ENCODE measurements at regions not wholly inside any gene's neighbourhood (a gene's known extent, or its start where the extent isn't known, plus 50 kb on each side); places are given as distances from the start of the nearest gene placed in this dataset.

DNA sequence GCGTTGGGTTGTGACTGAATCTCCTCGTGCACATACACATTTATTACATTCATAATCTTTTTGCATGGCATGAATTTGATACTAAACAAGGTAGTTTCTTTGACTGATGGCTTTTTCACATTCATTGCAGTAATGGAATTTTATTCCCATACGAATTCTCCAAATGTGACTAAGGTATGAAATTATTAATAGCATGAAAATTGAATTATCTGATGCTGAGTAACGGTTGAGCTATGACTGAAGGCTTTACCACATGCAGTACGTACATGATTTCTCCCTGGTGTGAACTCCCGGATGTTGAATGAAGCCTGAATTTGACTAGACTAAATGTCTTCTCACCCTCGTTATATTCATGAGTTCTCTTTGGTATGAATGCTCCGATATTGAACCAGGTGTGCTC lies 104.4 kb upstream of the C1GALT1 start:
- no peak for DNase-seq

DNA sequence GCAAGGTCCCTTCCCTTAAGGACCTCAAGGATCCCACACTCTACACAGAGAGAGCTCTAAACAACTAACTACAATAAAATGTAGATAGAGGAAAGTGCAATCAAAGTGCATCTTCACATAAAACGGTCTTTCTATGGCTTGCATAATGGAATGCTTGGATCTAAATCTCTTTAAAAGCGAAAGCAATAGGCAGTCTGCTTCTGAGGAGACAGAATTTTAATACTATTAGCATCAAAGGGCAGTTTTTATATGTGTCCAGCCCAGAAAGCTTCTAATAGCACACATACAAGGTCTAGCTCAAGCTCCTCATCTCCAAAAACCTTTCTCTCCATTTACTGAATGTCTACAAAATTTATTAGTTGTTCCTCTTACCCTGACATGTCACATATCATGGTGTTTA lies 101.5 kb upstream of the C1GALT1 start:
- DNase-seq: no peak

DNA sequence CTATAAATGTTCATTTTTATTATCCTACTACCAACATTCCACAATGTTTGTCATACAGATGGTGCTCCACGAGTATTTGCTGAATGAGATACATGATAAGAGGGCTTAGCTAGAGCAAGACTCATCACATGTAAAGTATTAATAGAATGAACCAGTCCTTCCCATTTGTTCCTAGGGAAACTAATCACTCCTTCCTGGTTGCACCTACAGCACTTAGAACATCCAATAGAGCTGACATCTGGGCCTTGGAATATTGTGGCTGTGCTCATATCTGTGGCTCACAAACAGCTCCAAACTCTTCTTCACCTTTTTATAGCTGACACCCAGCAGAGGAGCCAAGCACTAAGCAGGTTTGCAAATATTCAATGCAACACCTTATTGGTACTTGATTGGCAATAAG lies 91.9 kb upstream of the C1GALT1 start:
- DNase-seq: no peak

DNA sequence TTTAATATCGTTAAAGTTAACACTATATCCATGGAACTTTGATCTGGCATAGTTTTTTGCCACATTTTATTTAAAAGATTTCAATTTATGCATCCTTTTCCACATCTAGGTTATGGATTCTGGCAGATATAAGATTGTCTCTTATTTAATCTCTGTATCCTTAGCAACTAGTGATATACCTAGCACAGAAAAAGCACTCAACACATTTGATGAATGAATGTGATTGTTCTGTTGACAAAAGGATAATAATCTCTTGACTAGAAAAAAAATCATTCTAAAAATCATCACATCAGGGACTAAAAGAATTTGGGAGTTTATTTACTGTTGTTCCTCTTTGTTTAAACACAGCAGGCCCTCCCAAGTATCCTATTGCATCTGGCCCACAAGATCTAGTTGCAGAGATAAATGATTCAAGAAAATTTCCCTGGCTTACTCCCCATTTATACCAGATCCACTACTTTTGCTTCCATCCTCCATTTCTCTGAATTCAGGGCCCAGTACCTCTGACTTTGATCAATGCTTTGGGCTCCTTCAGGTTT lies 84.0 kb upstream of the C1GALT1 start:
- no peak for DNase-seq

DNA sequence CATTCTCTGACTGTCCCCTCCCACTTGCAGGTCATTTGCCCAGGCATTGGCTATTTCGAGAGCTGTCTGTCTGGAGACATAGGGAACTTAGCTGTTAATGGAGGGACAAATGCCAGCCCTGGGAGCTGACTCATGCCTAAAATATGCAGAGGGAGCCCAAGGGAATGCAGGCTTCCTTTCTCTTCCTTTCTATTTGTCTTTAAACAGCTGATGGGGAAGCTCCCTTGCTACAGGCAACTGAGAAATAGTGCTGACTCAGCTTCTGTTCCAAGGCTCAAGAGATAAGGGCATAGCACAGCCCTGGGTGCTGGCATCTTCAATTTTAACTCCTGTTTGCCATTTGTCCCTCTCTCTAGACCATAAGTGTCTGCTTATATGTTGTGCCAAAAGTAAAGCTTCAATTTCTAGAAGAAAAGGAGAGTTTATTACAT lies 82.7 kb upstream of the C1GALT1 start:
- peak; percentile 12 for DNase-seq

DNA sequence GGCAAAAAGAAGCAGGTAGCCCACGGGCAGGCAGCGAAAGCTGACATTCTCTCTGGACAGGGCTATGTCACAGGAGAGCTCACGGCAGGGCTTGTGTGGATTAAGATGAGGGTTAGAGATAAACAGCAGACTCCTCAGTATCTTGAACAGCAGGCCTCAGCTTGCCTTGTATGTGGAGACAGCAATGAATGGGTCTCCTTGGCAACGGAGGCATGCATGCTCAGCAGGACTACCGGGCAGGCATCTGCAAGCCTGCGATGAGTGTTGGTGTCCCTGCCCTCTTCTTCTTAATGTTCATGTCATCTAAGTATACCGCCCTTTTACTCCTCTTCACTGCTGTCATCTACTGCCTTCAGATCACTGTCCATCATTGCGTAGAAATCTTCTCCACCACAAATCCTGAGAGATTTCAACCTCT lies 81.9 kb upstream of the C1GALT1 start:
- DNase-seq: peak; percentile 52

DNA sequence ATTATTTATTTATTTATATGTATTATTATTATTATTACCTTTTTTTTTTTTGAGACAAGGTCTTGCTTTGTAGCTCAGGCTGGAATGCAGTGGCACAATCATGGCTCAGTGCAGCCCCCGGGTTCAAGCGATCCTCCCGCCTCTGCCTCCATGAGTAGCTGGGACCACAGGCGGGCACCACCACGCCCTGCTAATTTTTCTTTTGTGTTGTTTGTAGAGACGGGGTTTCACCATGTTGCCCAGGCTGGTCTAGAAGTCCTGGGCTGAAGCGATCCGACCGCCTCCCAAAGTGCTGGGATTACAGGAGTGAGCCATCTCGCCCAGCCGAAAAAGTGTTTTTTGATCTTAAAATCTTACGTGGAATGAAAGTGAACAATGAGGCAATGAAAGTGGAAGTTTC lies 79.4 kb upstream of the C1GALT1 start:
- no peak for DNase-seq

DNA sequence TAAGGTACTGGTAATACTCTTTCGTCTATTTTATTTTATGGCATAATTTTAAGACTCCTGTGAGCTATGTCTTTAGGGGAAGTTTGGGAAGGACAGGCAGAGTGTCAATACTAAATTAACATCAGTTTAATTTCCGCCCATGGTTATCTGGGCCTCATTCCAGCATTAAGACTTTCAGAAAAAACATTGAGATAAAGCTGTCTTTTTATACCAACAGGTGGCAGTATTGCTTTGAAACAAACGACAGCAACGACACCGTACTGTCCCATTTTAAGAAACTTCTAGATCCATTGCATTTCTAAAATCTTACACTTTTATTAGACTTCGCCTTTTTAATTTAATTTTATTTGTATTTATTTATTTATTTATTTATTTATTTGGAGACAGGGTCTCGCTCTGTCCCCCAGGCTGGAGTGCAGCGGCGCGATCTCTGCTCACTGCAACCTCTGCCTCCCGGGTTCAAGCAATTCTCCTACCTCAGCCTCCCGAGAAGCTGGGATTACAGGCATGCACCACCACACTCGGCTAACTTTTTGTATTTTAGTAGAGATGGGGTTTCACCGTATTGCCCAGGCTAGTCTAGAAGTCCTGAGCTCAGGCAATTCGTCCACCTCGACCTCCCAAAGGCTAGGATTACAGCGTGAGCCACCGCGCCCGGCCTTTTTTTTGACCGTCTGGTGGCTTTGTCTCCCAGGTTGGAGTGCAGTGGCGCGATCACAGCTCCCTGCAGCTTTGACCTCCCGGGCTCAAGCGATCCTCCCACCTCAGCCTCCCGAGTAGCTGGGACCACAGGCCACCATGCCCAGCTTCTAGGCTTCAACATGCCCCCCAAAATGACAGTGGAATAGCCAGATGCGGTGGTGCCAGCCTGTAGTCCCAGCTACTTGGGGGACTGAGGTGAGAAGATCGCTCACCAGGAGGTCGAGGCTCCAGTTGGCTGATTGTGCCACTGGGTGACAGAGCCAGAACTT lies 78.7 kb upstream of the C1GALT1 start:
- peak; percentile 1 for DNase-seq

DNA sequence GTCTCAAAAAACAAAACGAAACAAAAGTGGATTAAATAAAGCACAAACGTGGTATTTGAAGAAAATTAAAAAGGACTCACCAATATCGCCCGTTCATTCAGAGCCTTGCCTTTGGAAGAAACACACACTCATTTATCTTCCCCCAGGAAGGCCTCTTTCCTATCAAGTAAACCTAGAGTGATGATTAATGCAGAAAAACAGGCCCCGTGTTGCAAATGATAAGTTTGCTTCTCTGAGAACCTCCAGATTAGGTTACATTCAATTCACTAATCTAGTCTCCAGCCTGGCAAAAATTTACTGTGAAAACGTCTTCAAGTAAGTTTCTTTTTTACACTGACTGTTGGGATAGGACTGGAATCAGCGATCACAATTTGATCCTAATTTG lies 78.0 kb upstream of the C1GALT1 start:
- DNase-seq: no peak

DNA sequence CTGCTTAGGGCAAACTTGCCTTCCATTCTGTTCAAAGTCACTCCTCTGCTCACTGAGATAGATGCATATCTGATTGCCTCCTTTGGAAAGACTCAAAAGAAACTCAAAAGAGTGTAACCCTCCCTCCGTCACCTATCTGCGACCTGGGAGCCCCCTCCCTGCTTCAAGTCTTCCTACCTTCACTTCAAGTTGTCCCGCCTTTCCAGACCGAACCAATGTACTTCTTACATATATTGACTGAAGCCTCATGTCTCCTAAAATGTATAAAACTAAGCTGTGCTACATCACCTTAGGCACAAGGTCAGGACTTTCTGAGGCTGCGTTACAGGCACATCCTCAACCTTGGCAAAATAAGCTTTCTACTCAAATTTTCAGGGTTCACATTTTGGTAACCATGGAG lies 77.4 kb upstream of the C1GALT1 start:
- DNase-seq: no peak

DNA sequence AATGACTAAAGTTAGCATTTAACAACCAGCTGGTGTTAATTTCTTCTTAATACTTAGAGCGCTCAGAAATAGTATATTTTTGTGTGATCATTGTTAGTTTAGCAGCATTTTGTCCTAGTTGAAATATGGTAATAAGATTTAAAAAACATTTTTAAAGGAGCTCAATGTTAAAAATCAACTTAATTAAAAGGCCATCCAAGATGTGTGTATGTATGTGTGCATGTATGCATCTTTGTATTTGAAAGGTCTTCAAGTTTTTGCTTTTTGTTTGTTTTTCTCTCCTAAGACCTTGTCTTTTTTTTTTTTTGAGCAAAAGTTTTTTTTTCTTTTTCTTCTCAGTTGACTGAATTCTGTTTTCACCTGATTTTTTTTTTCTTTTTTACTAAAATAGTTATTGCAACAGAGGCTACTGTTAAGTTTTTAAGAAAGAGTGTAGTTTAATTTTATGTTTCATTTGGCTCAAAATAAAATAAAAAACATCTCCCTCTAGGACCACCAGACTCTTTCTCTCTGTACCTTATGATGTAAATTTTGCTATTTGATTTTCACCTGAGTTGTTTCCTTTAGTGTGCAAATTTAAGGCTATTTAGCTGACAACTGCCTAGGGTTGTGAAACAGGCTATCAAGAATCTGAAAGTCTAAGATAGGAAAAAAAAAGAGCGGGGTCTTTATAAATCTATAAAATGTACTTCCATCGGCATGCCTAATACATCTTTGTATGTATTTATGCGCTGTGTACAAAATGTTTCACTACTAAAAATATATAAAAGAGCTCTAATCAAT lies 76.4 kb upstream of the C1GALT1 start:
- DNase-seq: no peak

DNA sequence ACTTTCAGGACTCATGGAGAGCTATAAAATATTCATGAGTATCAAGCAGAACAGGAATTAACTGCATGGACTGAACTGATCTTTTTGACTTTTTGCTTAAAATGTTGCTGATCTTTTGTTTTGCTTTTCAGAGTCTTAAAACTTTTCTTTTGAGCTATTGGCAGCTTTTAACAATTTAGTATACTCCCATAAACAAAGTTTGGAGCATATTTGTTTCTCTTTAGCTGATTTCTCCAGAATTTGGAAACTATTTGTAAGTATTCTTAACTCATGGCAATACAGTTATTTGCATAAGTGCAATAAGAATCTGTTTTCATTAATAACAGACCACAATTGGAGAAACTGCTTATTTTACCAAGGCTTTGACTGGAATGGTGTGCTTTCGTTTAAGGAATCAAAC lies 73.4 kb upstream of the C1GALT1 start:
- no peak for DNase-seq

DNA sequence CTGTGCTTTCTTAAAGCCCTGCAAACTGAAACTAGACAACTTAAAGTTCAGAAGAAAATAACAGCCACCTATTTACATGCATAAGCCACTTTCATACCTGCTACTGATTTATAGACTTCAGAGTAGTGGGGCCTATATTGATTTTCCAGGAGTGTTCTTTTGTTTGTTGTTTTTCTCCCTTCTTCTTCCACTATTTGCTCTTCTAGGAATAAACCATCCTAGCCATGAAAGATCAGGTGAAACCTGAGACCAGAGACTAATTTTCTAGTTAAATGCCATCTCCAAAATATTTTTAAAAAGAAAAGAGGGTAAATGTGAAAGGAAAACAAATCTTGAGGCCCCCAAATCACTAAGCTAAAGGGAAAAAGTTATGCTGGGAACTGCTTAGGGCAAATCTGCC lies 72.4 kb upstream of the C1GALT1 start:
- DNase-seq: no peak

DNA sequence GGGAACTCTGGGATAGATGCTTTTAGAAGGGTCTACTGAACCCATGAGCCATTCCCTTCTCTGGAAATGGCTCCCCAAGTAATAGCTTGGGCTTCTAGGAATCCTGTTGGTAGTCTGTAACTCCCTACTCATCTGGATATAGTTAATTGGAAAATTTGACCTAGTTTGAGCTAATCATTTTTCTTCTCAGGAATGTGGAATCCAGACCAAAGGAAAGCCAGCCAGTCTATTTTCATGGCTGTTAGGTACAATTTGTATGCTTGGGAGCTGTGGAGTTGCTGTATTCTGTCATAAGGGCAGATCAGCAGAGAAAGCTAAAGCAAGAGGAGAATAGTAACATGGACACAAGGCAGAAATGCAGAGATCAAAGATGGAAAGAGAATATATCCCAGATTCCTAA lies 71.6 kb upstream of the C1GALT1 start:
- DNase-seq: no peak

DNA sequence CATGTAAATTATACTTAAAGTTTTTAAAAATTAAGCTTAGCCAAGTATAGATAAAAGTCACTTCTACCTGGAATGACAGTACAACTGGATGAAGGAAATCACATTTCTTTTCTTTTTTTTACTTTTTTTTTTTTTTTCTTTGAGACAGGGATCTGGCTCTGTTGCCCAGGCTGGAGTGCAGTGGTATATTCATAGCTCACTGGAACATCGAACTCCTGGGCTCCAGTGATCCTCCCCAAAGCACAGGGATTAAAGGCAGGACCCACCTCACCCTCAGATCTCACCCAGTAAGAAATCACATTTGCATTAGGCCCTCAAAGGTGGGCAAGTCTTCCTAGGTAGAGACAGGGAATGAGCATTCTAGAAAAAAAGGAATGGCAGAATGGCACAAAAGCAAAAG lies 69.5 kb upstream of the C1GALT1 start:
- no peak for DNase-seq

DNA sequence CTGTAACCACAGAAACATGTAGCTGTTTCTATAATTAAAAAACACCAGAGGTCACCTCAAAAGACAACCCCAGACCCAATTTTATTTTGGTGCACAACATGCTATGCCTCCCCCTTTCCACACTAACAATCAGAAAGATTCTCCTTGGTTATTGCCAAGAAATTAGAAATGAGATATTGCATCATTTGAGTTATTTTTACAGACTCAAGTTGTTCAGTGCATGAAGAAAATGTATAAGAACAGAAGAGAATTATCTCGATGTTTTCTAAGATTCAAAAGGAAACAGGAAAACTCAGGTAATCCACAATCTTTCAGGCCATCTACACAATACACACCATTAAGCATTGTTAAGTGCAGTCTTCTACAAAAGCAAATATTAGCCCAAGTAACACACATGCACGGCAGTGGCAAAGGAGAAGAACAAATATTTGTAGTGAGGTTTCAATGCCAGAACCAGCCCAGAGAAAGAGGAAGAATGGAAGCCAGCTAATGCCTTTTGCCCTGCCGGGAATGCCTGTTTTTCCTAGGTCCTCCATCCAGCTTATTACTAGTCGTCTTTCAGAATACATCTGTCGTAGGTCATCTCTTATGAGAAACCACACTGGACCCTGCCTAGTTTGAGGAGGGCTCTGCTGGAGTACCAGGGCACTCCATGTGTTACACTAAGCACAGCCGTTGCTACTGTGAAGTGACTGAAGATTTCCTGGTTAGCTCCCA lies 67.6 kb upstream of the C1GALT1 start:
- DNase-seq: no peak

DNA sequence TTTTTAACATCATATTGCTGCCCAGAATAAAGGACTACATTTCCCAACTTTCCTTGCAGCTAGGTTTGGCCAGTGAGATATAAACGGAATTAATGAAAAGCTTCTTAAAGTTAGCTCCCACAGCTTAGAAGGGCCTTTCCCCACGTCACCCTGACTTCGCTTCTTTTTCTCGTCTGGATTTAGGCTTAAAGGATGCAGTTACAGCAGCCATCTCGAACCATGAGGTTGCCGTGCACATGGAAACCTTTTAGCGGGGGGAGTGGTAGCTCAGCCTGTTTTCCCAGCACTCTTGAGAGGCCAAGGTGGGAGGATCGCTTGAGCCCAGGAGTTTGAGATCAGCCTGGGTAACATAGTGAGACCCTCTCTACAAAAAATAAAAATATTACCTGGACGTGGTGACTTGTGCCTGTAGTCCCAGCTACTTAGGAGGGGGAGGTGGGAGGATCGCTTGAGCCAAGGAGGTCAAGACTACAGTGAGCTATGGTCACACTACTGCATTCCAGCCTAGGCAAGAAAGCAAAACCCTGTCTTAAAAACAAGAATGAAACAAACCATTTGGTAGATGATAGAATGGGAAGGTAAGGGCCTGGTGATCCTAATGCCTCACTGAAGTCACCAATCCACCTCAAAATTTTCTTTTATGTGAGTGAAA lies 64.3 kb upstream of the C1GALT1 start:
- no peak for DNase-seq

DNA sequence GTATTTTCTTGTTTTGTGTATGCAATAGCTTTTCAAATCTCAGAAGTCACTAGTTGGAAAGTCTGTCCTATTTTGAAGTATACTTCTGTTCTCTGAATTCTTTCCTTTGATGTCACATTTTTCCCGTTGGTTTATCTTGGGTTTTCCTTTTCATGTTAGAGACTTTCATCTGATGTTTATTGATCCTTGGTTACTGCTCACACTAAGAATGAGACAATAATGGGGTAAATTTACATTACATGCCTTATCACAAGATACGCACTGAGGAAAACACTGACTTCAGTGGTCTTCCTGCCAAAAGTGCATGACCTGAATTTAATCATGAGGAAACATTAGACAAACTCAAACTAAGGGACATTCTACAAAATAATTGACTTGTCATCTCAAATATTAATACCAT lies 63.5 kb upstream of the C1GALT1 start:
- DNase-seq: no peak

DNA sequence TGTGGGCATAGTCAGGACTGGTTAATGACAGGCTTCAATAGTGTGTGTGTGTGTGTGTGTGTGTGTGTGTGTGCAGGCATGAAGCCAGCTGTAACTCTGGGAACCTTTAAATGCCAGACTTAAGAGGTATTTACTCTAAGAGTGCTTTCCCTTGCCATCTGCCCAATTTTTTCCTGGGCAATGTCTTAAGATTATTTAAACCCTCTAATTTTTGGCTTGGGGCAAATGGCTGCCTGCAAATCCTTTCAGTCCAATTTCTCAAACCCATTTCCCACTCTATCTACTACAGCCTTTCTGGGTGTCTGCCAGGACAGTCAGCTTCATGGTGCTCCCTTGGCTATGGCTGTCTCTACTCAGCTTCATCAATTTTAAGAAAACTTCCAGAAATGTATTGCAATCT lies 62.6 kb upstream of the C1GALT1 start:
- peak; percentile 19 for DNase-seq

DNA sequence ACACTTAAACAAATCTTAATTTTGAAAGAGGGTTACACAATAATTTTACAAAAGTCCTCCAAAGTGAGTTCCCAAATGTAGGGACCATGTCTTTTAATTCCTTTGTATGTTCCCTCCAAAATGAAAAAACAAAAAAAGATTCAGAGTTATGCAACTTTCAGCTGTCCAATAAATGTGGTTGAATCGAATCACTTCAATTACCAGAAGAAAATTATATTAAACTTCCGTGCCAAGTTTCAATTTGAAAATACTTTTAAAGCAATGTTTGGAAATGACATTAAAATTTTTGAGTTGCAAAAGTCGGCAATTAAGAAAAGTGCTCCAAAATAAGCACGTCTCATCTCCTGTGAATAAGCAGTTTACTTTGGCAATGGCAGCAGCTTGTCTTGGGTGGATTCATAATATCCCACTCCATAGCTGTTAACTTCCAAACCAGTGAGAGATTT lies 60.3 kb upstream of the C1GALT1 start:
- DNase-seq: no peak

DNA sequence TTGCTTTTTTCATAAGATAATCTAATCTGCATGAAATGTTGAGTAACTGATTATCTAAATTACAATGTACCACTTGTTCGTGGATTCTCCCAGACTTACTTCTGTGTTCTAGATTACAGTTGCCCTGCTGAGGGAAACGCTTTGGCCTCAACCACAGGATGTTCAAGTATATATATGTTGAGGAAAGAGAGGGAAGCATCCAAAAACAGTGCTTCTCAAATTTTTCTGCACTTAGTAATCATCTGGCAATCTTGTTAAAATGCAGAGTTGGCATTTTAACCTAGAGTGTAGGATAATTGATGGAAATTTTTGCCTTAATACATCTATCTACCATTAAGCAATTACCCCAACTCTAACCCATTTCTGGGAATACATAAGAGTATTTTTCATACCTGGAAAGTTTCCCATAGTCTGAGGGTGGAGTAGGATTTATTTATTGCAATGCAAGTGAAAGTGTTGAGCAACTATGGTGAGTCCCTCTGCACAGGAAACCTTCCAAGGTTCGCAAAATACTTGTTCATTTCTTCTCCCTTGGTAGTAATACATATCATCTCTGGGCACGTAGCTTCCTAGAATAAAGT lies 59.6 kb upstream of the C1GALT1 start:
- DNase-seq: no peak

DNA sequence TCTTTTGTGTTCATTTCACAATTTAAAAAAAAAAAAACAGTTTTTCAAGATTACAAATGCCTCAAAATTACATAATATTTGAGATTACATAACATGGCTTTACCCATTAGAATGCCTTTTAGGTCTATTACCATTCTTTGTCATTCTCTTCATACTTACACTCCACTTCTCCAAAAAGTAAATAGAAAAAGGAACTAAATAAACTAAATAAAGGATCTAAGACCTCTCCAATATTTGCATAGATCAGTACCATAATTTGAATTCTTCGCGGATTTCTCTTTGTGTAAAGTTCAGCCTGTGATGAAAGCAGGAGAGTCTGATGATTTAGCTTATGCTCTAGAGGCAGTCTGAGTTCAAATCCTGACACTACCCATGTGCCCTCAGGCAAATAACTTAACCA lies 56.4 kb upstream of the C1GALT1 start:
- DNase-seq: no peak
